HEK293 (cell line): ENCODE measurements at regions not wholly inside any gene's neighbourhood (a gene's known extent, or its start where the extent isn't known, plus 50 kb on each side); places are given as distances from the start of the nearest gene placed in this dataset.

Experiments
- CTCF ChIA-PET: fragments of 350-600 bp; formaldehyde crosslinking; extraction: SDS; loops from one replicate; lab custom pipeline; 2021; ENCODE audit warnings: antibody characterized with exemption; lab: Yijun Ruan, JAX
- POLR2A ChIA-PET: fragments of 300-600 bp; formaldehyde crosslinking; extraction: SDS; loops from one replicate; lab custom pipeline; 2020; ENCODE audit warnings: antibody characterized with exemption, inconsistent platforms; lab: Yijun Ruan, JAX
- H3K27ac ChIP-seq: fragments of 200-500 bp; sonication (Bioruptor generic); 2 replicates; pipeline ENCODE4 v1.5.1; 2014; ENCODE audit warnings: low read depth, low read length, control low read depth, inconsistent platforms; ENCODE audit errors: extremely low read depth
- H3K36me3 ChIP-seq, 2 experiments: fragments of 200-500 bp in 1 of 2; sonication (Bioruptor generic) in 1 of 2; 1 replicate in 1 of 2; 2 replicates in 1 of 2; pipeline ENCODE4 v1.5.1; 2014 to 2017; ENCODE audit warnings: inconsistent platforms in 2 of 2, low read length in 2 of 2; ENCODE audit not compliant: control insufficient read depth in 2 of 2, insufficient read depth in 1 of 2
- H3K4me1 ChIP-seq: fragments of 200-500 bp; sonication (Bioruptor generic); 2 replicates; pipeline ENCODE4 v1.5.1; 2014; ENCODE audit warnings: mild to moderate bottlenecking, low read length, inconsistent platforms; ENCODE audit not compliant: control insufficient read depth, insufficient read depth
- H3K4me3 ChIP-seq: 2 replicates; pipeline ENCODE4 v1.5.1; 2011; ENCODE audit warnings: low read depth, mild to moderate bottlenecking, control low read depth, low read length, moderate library complexity
- H3K9me3 ChIP-seq: fragments of 200-500 bp; sonication (Bioruptor generic); 2 replicates; pipeline ENCODE4 v1.5.1; 2014; ENCODE audit warnings: low read depth, low read length, inconsistent platforms; ENCODE audit not compliant: control insufficient read depth, insufficient read depth
- BCL11B ChIP-seq: fragments of 450-650 bp; formaldehyde crosslinking; IDR thresholded peaks from 2 replicates; pipeline ENCODE4 v1.5.1; 2016; ENCODE audit warnings: low read depth, missing biosample characterization, missing genetic modification characterization
- IKZF3 ChIP-seq: fragments of 450-650 bp; IDR thresholded peaks from 2 replicates; pipeline ENCODE4 v1.5.0; 2018; ENCODE audit warnings: missing biosample characterization, mild to moderate bottlenecking, missing genetic modification characterization, moderate library complexity
- KLF17 ChIP-seq: fragments of 450-650 bp; formaldehyde crosslinking; IDR thresholded peaks from 2 replicates; pipeline ENCODE4 v1.5.1; 2016; ENCODE audit warnings: missing biosample characterization, missing genetic modification characterization
- ZBTB1 ChIP-seq: fragments of 450-650 bp; formaldehyde crosslinking; IDR thresholded peaks from 2 replicates; pipeline ENCODE4 v1.5.1; 2016; ENCODE audit warnings: missing biosample characterization, missing genetic modification characterization
- ZIC2 ChIP-seq: fragments of 450-650 bp; formaldehyde crosslinking; IDR thresholded peaks from 2 replicates; pipeline ENCODE4 v1.5.1; 2016; ENCODE audit warnings: missing biosample characterization, missing genetic modification characterization
- ZNF174 ChIP-seq: fragments of 450-650 bp; formaldehyde crosslinking; IDR thresholded peaks from 2 replicates; pipeline ENCODE4 v1.5.0; 2017; ENCODE audit warnings: missing biosample characterization, mild to moderate bottlenecking, missing genetic modification characterization
- ZNF175 ChIP-seq: fragments of 450-650 bp; formaldehyde crosslinking; IDR thresholded peaks from 2 replicates; pipeline ENCODE4 v1.5.1; 2016; ENCODE audit warnings: missing biosample characterization, missing genetic modification characterization
- ZNF311 ChIP-seq: fragments of 450-650 bp; formaldehyde crosslinking; IDR thresholded peaks from 2 replicates; pipeline ENCODE4 v1.5.1; 2017; ENCODE audit warnings: missing biosample characterization, missing genetic modification characterization, borderline replicate concordance
- ZNF354C ChIP-seq: fragments of 450-650 bp; formaldehyde crosslinking; IDR thresholded peaks from 2 replicates; pipeline ENCODE4 v1.5.1; 2016; ENCODE audit warnings: missing biosample characterization, missing genetic modification characterization, low read depth, borderline replicate concordance
- ZNF416 ChIP-seq: fragments of 450-650 bp; formaldehyde crosslinking; IDR thresholded peaks from 2 replicates; pipeline ENCODE4 v1.5.1; 2016; ENCODE audit warnings: missing biosample characterization, missing genetic modification characterization
- ZNF423 ChIP-seq: fragments of 450-650 bp; formaldehyde crosslinking; IDR thresholded peaks from 2 replicates; pipeline ENCODE4 v1.5.1; 2016; ENCODE audit warnings: missing biosample characterization, missing genetic modification characterization
- ZNF449 ChIP-seq: fragments of 450-650 bp; formaldehyde crosslinking; IDR thresholded peaks from 2 replicates; pipeline ENCODE4 v1.5.1; 2017; ENCODE audit warnings: missing biosample characterization, mild to moderate bottlenecking, missing genetic modification characterization, moderate library complexity
- ZNF473 ChIP-seq: fragments of 450-650 bp; formaldehyde crosslinking; IDR thresholded peaks from 2 replicates; pipeline ENCODE4 v1.5.1; 2017; ENCODE audit warnings: missing biosample characterization, missing genetic modification characterization
- ZNF548 ChIP-seq: fragments of 450-650 bp; formaldehyde crosslinking; IDR thresholded peaks from 2 replicates; pipeline ENCODE4 v1.5.1; 2016; ENCODE audit warnings: missing biosample characterization, missing genetic modification characterization
- ZNF571 ChIP-seq: fragments of 450-650 bp; formaldehyde crosslinking; IDR thresholded peaks from 2 replicates; pipeline ENCODE4 v1.5.0; 2017; ENCODE audit warnings: missing biosample characterization, missing genetic modification characterization
- ZNF610 ChIP-seq: fragments of 450-650 bp; formaldehyde crosslinking; IDR thresholded peaks from 2 replicates; pipeline ENCODE4 v1.5.1; 2016; ENCODE audit warnings: missing biosample characterization, missing genetic modification characterization, borderline replicate concordance
- ZNF777 ChIP-seq: fragments of 450-650 bp; formaldehyde crosslinking; IDR thresholded peaks from 2 replicates; pipeline ENCODE4 v1.5.1; 2017; ENCODE audit warnings: missing biosample characterization, missing genetic modification characterization, borderline replicate concordance
- TF ChIP-seq, protein P1 (sequence below): fragments of 450-650 bp; formaldehyde crosslinking; optimal IDR thresholded peaks from 2 replicates; pipeline ENCODE3; 2016; ENCODE audit warnings: missing biosample characterization, mild to moderate bottlenecking, missing genetic modification characterization
- TF ChIP-seq, protein P2 (sequence below): fragments of 450-650 bp; formaldehyde crosslinking; IDR thresholded peaks from 2 replicates; pipeline ENCODE4 v1.5.1; 2017; ENCODE audit warnings: missing biosample characterization, missing genetic modification characterization
- TF ChIP-seq, protein P3 (sequence below): fragments of 450-650 bp; formaldehyde crosslinking; IDR thresholded peaks from 2 replicates; pipeline ENCODE4 v1.5.1; 2017; ENCODE audit warnings: missing biosample characterization, missing genetic modification characterization
- TF ChIP-seq, protein P4 (sequence below): fragments of 450-650 bp; formaldehyde crosslinking; IDR thresholded peaks from 2 replicates; pipeline ENCODE4 v1.5.1; 2017; ENCODE audit warnings: missing biosample characterization, missing genetic modification characterization
- TF ChIP-seq, protein P5 (sequence below): fragments of 450-650 bp; formaldehyde crosslinking; IDR thresholded peaks from 2 replicates; pipeline ENCODE4 v1.5.1; 2016; ENCODE audit warnings: missing biosample characterization, missing genetic modification characterization, low read depth

- TF ChIP-seq, protein P1, sequence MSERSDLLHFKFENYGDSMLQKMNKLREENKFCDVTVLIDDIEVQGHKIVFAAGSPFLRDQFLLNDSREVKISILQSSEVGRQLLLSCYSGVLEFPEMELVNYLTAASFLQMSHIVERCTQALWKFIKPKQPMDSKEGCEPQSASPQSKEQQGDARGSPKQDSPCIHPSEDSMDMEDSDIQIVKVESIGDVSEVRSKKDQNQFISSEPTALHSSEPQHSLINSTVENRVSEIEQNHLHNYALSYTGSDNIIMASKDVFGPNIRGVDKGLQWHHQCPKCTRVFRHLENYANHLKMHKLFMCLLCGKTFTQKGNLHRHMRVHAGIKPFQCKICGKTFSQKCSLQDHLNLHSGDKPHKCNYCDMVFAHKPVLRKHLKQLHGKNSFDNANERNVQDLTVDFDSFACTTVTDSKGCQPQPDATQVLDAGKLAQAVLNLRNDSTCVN (tag by site-specific recombination), result no peak
- TF ChIP-seq ZNF311 (no peak), ZNF777 (tag by site-specific recombination) (no peak), IKZF3 (tag by site-specific recombination) (no peak), ZNF610 (no peak), ZNF571 (tag by site-specific recombination) (no peak), BCL11B (tag by site-specific recombination) (no peak), ZNF473 (tag by site-specific recombination) (no peak), ZNF548 (tag by site-specific recombination) (no peak), ZNF175 (no peak), KLF17 (tag by site-specific recombination) (no peak), ZBTB1 (tag by site-specific recombination) (no peak), ZNF449 (no peak), ZNF174 (no peak), ZNF423 (no peak), ZIC2 (tag by site-specific recombination) (no peak)
- TF ChIP-seq, protein P2, sequence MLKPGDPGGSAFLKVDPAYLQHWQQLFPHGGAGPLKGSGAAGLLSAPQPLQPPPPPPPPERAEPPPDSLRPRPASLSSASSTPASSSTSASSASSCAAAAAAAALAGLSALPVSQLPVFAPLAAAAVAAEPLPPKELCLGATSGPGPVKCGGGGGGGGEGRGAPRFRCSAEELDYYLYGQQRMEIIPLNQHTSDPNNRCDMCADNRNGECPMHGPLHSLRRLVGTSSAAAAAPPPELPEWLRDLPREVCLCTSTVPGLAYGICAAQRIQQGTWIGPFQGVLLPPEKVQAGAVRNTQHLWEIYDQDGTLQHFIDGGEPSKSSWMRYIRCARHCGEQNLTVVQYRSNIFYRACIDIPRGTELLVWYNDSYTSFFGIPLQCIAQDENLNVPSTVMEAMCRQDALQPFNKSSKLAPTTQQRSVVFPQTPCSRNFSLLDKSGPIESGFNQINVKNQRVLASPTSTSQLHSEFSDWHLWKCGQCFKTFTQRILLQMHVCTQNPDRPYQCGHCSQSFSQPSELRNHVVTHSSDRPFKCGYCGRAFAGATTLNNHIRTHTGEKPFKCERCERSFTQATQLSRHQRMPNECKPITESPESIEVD (tag by site-specific recombination), result no peak
- TF ChIP-seq, protein P3, sequence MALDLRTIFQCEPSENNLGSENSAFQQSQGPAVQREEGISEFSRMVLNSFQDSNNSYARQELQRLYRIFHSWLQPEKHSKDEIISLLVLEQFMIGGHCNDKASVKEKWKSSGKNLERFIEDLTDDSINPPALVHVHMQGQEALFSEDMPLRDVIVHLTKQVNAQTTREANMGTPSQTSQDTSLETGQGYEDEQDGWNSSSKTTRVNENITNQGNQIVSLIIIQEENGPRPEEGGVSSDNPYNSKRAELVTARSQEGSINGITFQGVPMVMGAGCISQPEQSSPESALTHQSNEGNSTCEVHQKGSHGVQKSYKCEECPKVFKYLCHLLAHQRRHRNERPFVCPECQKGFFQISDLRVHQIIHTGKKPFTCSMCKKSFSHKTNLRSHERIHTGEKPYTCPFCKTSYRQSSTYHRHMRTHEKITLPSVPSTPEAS, result no peak
- TF ChIP-seq, protein P4, sequence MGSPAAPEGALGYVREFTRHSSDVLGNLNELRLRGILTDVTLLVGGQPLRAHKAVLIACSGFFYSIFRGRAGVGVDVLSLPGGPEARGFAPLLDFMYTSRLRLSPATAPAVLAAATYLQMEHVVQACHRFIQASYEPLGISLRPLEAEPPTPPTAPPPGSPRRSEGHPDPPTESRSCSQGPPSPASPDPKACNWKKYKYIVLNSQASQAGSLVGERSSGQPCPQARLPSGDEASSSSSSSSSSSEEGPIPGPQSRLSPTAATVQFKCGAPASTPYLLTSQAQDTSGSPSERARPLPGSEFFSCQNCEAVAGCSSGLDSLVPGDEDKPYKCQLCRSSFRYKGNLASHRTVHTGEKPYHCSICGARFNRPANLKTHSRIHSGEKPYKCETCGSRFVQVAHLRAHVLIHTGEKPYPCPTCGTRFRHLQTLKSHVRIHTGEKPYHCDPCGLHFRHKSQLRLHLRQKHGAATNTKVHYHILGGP (tag by site-specific recombination), result no peak
- Histone ChIP-seq H3K4me3 (no peak overlapping the region), H3K36me3 (no peaks in the 10 kb centered on the region), H3K4me1 (no peaks in the 10 kb centered on the region), H3K27ac (no peak overlapping the region), H3K9me3 (no peaks in the 10 kb centered on the region)
- ChIA-PET CTCF (no interaction called here), POLR2A (no interaction called here)
Observed at GRCh38 chr2:223117533-223117932, 65.5 kb downstream of the KCNE4 start.

DNA sequence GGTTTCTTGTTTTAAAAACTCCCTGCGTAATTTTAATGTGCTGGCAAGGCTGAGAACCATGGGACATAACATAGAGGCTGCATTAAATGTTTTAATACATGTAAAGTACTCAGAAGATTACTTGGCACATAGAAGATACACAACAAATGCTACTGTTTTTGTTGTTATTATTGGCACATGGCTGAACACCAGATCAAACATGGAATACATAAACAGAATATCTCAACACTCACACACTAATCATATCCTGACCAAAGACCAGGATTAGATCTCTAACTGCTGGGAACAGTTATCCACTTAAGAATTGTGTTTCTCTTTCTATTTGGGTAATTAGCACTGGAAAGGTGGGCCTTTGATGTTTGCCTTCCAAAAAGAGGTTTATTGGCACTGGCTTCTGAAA, 69.3 kb downstream of the KCNE4 start:
- CTCF ChIA-PET, result no interaction called here
- Histone ChIP-seq H3K36me3 (no peaks in the 10 kb centered on the region), H3K9me3 (no peaks in the 10 kb centered on the region), H3K27ac (no peak overlapping the region), H3K4me3 (no peak overlapping the region), H3K4me1 (no peaks in the 10 kb centered on the region)
- POLR2A ChIA-PET, result no interaction called here
- TF ChIP-seq, protein P5, sequence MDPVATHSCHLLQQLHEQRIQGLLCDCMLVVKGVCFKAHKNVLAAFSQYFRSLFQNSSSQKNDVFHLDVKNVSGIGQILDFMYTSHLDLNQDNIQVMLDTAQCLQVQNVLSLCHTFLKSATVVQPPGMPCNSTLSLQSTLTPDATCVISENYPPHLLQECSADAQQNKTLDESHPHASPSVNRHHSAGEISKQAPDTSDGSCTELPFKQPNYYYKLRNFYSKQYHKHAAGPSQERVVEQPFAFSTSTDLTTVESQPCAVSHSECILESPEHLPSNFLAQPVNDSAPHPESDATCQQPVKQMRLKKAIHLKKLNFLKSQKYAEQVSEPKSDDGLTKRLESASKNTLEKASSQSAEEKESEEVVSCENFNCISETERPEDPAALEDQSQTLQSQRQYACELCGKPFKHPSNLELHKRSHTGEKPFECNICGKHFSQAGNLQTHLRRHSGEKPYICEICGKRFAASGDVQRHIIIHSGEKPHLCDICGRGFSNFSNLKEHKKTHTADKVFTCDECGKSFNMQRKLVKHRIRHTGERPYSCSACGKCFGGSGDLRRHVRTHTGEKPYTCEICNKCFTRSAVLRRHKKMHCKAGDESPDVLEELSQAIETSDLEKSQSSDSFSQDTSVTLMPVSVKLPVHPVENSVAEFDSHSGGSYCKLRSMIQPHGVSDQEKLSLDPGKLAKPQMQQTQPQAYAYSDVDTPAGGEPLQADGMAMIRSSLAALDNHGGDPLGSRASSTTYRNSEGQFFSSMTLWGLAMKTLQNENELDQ, result no peak
- TF ChIP-seq ZNF354C (no peak), ZNF416 (tag by site-specific recombination) (no peak)
